Esophagus muscularis mucosa (tissue), 4 donors: ENCODE measurements at regions not wholly inside any gene's neighbourhood (a gene's known extent, or its start where the extent isn't known, plus 50 kb on each side); places are given as distances from the start of the nearest gene placed in this dataset.

Experiments
- DNase-seq: peaks from one replicate; pipeline ENCODE4 v3.0.0-alpha.2; 2017; ENCODE audit errors: extremely low spot score
- H3K27ac ChIP-seq, 4 donors: fragments of 200-600 bp; sonication (generic); replicated peaks in 1 of 4; 1 replicate in 3 of 4; 2 replicates in 1 of 4; pipeline ENCODE4 v1.5.1; 2016 to 2019; ENCODE audit warnings: mild to moderate bottlenecking in 1 of 4
- H3K27me3 ChIP-seq, 4 donors: fragments of 200-600 bp; sonication (generic); one replicate each; pipeline versions ENCODE4 v1.5.1 to v1.6.0; 2016 to 2019
- H3K36me3 ChIP-seq, 4 donors: fragments of 200-600 bp; sonication (generic); one replicate each; pipeline ENCODE4 v1.5.1; 2016 to 2019
- H3K4me1 ChIP-seq, 4 donors: fragments of 200-600 bp; sonication (generic); one replicate each; pipeline ENCODE4 v1.5.1; 2016 to 2019
- H3K4me3 ChIP-seq, 4 donors: fragments of 200-600 bp; sonication (generic); 1 replicate in 2 of 4; 2 replicates in 2 of 4; pipeline ENCODE4 v1.5.1; 2016 to 2019; ENCODE audit warnings: mild to moderate bottlenecking in 4 of 4, moderate library complexity in 1 of 4
- H3K9me3 ChIP-seq, 4 donors: fragments of 200-600 bp; sonication (generic); 1 replicate in 3 of 4; 2 replicates in 1 of 4; pipeline ENCODE4 v1.5.1; 2016 to 2019
- EP300 ChIP-seq: sonication (generic); formaldehyde crosslinking; IDR thresholded peaks from one replicate; pipeline ENCODE4 v1.6.1; 2017; ENCODE audit warnings: antibody characterized with exemption
- POLR2A ChIP-seq: fragments of 450-650 bp; IDR thresholded peaks from one replicate; pipeline ENCODE4 v1.6.1; 2017; ENCODE audit warnings: antibody characterized with exemption, moderate library complexity, mild to moderate bottlenecking, low read depth
- POLR2AphosphoS5 ChIP-seq, 2 donors: sonication (generic); formaldehyde crosslinking; IDR thresholded peaks; one replicate each; pipeline ENCODE4 v1.6.1; 2017; ENCODE audit warnings: antibody characterized with exemption in 2 of 2
- WGBS: methylation state at CpG from one replicate; pipeline ENCODE4 v1.1.5; 2018; 5-methylcytosine and 5-hydroxymethylcytosine counted together
- intact Hi-C: fragments of 100-400 bp; cut with DNase I; formaldehyde crosslinking; loops from one replicate; pipeline ENCODE4 v1.15.1; 2023
- TF ChIP-seq, protein P1 (sequence below), 3 experiments: fragments of 200-600 bp in 2 of 3; fragments of 450-650 bp in 1 of 3; sonication (generic) in 2 of 3; IDR thresholded peaks; one replicate each; pipeline ENCODE4 v1.5.1; 2017 to 2019; ENCODE audit warnings: antibody characterized with exemption in 3 of 3, mild to moderate bottlenecking in 2 of 3, moderate library complexity in 1 of 3

DNA sequence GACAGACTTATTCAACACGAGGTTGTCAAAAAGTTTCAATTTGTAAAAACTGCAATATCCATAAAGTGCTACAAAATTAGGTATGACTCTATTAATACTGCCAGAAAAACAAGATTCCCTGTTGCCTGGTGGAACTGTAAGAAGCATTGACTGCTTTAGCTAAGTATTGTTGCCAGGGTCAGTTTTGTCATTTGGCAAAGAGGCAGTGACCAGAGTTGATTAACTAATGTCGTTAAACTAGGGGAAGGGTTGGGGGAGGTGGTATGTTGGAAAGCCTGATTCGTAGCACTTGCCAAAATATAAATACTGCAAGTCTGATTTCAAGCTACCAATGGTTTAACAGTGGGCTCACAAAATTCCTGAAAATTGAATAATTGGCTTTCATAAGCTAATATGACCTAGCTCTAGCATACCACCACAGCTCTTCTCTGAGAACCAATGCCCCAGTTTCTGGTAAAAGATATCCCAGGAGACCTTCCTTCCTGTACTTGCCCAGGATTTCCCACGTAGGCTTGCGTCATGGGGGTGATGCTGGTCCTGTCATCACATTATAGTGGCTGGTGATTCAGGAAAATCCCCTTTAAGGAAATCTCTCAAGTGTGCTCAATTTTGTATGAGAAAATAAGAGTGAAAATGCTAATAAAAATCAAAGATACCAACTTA lies 266.4 kb upstream of the TBC1D5 start:
- 63% methylated on average over 5 of the region's 5 CpGs for WGBS

DNA sequence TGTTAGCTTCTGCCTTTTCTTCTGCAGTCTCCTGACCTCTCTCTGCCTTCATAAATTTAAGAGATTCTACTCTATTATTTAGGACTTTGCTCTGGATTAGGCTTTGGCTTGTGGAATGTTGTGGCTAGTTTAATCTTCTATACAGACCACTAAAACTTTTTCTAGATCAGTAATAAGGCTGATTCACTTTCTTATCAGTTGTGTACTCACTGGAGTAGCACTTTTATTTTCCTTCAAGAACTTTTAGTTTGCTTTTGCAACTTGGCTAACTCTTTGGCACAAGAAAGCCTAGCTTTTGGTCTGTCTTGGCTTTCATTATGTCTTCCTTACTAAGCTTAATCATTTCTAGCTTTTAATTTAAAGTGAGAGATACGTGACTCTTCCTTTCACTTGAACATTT lies 265.5 kb upstream of the TBC1D5 start:
- Histone ChIP-seq H3K4me1 (no peaks in the 10 kb centered on the region), H3K36me3 (no peaks in the 10 kb centered on the region), H3K27me3 (no peaks in the 10 kb centered on the region), H3K4me3 (no peak overlapping the region), H3K27ac (no peak overlapping the region), H3K9me3 (no peaks in the 10 kb centered on the region)
- no peak for DNase-seq
- intact Hi-C loops, result no loop called here
- no peak for TF ChIP-seq EP300
- TF ChIP-seq POLR2AphosphoS5 (IDR thresholded peaks at IDR 0.05), result no peak
- TF ChIP-seq, protein P1, sequence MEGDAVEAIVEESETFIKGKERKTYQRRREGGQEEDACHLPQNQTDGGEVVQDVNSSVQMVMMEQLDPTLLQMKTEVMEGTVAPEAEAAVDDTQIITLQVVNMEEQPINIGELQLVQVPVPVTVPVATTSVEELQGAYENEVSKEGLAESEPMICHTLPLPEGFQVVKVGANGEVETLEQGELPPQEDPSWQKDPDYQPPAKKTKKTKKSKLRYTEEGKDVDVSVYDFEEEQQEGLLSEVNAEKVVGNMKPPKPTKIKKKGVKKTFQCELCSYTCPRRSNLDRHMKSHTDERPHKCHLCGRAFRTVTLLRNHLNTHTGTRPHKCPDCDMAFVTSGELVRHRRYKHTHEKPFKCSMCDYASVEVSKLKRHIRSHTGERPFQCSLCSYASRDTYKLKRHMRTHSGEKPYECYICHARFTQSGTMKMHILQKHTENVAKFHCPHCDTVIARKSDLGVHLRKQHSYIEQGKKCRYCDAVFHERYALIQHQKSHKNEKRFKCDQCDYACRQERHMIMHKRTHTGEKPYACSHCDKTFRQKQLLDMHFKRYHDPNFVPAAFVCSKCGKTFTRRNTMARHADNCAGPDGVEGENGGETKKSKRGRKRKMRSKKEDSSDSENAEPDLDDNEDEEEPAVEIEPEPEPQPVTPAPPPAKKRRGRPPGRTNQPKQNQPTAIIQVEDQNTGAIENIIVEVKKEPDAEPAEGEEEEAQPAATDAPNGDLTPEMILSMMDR (IDR thresholded peaks at IDR 0.05), result no peak
- WGBS, result 84% methylated on average over 1 of the region's 1 CpG

More for the DNA sequence above, 266.4 kb upstream of the TBC1D5 start:
- Histone ChIP-seq H3K4me3 (no peak overlapping the region), H3K27me3 (no peaks in the 10 kb centered on the region), H3K27ac (no peak overlapping the region), H3K4me1 (no peaks in the 10 kb centered on the region), H3K36me3 (no peaks in the 10 kb centered on the region), H3K9me3 (no peaks in the 10 kb centered on the region)
- intact Hi-C loops, result no loop called here
- DNase-seq, result no peak
- TF ChIP-seq, protein P1 (IDR thresholded peaks at IDR 0.05), result no peak
- no peak for TF ChIP-seq POLR2AphosphoS5 (IDR thresholded peaks at IDR 0.05)
- TF ChIP-seq POLR2A, result no peak
- no peak for TF ChIP-seq EP300

DNA sequence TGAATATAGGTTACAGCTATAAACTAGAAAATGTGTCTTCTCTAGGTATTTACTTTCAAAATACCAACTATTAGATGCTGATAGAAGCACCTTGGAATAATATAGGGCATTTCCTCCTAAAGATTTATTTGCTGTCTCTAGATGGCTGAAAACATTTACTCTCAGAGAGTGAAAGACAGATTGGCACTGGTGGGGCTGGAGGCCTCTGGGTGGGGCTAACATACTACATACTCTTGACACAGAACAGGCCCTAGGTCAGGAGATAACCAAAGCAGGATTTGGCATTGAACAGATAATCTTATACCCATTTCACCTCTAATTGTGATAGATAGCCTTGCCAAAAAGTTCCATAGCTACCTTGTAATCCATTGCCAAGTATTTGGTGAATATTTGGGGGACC lies 253.3 kb upstream of the TBC1D5 start:
- TF ChIP-seq, protein P1 (IDR thresholded peaks at IDR 0.05), result no peak
- TF ChIP-seq POLR2AphosphoS5 (IDR thresholded peaks at IDR 0.05) (no peak), POLR2A (no peak), EP300 (no peak)
- no peak overlapping the region for H3K4me3 ChIP-seq
- intact Hi-C loops, result no loop called here

DNA sequence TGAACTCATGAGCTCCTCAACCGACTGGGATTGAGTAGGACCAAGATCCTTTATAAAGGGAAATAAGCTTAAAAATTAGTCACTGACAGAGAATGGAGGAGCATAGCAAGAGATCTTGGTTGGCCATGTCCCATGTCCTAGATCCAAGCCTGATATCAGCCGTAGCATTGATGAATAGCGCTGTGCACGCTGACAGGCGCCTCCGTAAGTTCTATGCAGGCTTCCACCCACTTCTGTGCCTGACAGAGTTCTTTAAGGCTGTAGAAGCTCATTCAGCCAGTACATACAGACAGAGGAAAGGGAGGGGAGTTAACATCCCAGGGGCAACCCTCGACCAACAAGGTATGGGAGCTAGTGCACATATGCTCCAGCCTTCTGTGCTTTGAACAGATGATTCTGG lies 251.7 kb upstream of the TBC1D5 start:
- TF ChIP-seq EP300, result no peak
- no peak for TF ChIP-seq POLR2AphosphoS5 (IDR thresholded peaks at IDR 0.05)
- TF ChIP-seq, protein P1 (IDR thresholded peaks at IDR 0.05), result no peak
- no peak for TF ChIP-seq POLR2A
- H3K4me3 ChIP-seq, result no peak overlapping the region
- intact Hi-C loops, result no loop called here
- no peaks in the 10 kb centered on the region for H3K36me3 ChIP-seq
- H3K27me3 ChIP-seq, result no peaks in the 10 kb centered on the region
- no peak for DNase-seq
- 75% methylated on average over 7 of the region's 7 CpGs for WGBS
- no peak overlapping the region for H3K27ac ChIP-seq
- H3K4me1 ChIP-seq, result no peaks in the 10 kb centered on the region
- H3K9me3 ChIP-seq, result no peaks in the 10 kb centered on the region

More for the DNA sequence above, 253.3 kb upstream of the TBC1D5 start:
- no peaks in the 10 kb centered on the region for H3K36me3 ChIP-seq
- no peak for DNase-seq
- H3K27me3 ChIP-seq, result no peaks in the 10 kb centered on the region
- no peaks in the 10 kb centered on the region for H3K4me1 ChIP-seq
- H3K9me3 ChIP-seq, result no peaks in the 10 kb centered on the region
- no peak overlapping the region for H3K27ac ChIP-seq

DNA sequence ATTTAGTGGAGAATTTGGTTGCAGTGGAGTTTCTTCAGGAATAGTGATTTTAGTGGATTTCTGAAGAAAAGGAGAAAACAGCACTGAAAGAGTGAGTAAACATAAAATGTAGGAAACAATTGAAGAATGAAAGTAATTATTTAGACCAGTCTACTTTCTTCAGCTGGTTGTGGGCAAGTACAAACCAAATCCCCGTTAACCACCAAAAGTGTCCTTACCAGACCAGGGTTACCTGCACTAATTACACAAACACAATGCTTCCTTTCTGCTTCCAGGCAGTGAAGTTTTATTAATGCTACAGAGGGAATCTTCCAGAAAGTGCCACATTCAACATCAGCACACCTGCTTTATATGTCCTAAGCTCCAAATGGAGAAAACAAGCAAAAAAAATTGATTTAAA lies 248.0 kb upstream of the TBC1D5 start:
- no peak for DNase-seq
- Histone ChIP-seq H3K4me1 (peaks cover 0 to 6% (median 2%) of the 10 kb centered on the region in 4 donors), H3K36me3 (no peaks in the 10 kb centered on the region), H3K27ac (no peak overlapping the region), H3K4me3 (no peak overlapping the region), H3K9me3 (no peaks in the 10 kb centered on the region), H3K27me3 (no peaks in the 10 kb centered on the region)
- TF ChIP-seq POLR2AphosphoS5 (IDR thresholded peaks at IDR 0.05) (no peak), POLR2A (no peak), EP300 (no peak)
- TF ChIP-seq, protein P1 (IDR thresholded peaks at IDR 0.05), result no peak
- intact Hi-C loops, result no loop called here
- 90% methylated on average over 1 of the region's 1 CpG for WGBS
